C4-2B (cell line): ENCODE measurements at regions not wholly inside any gene's neighbourhood (a gene's known extent, or its start where the extent isn't known, plus 50 kb on each side); places are given as distances from the start of the nearest gene placed in this dataset.

ENCODE experiments used
- H3K27ac ChIP-seq: fragments of 450-650 bp; 2 replicates; pipeline ENCODE4 v1.5.1; 2017
- CTCF ChIP-seq: fragments of 450-650 bp; conservative IDR thresholded peaks from 2 replicates; pipeline ENCODE4 v1.5.1; 2017; ENCODE audit warnings: mild to moderate bottlenecking
- ZFX ChIP-seq: fragments of 450-650 bp; IDR thresholded peaks from 2 replicates; pipeline ENCODE4 v1.6.1; 2017

DNA sequence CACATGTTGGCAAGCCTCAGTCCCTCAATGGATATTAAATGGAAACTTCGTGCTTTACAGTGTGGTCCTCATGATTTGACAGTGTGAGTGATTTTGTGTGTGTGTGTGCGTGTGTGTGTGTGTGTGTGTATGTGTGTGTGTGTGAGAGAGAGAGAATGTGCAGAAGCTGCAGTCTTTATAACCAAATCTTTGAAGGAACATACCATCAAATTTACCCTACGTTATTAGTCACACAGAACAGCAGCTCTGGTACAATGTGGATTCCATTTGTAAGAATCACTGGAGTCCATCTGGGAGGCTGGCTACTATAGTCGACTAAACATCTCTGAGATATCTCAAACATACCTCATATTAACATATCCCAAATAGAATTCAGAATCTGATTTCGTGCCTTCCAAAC, 928.0 kb upstream of the POT1 start:
- no peak overlapping the region for H3K27ac ChIP-seq
- TF ChIP-seq CTCF (no peak), ZFX (no peak)

DNA sequence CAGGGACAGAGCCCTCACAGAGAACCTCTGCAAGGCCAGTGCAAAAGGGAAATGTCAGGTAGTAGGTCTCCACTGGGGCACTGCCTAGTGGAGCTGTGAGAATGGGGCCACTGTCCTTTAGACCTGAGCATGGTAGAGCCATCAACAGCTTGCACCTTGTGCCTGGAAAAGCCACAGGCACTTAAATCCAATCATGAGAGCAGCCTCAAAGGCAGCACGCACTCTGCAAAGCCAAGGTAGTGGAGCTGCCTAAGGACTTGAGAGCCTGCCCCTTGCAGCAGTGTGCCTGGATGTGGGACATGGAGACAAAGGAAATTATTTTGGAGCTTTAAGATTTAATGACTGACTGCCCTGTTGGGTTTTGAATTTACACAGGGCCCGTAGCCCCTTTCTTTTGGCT, 918.5 kb upstream of the POT1 start:
- no peak overlapping the region for H3K27ac ChIP-seq
- TF ChIP-seq ZFX: no peak
- TF ChIP-seq CTCF: no peak

DNA sequence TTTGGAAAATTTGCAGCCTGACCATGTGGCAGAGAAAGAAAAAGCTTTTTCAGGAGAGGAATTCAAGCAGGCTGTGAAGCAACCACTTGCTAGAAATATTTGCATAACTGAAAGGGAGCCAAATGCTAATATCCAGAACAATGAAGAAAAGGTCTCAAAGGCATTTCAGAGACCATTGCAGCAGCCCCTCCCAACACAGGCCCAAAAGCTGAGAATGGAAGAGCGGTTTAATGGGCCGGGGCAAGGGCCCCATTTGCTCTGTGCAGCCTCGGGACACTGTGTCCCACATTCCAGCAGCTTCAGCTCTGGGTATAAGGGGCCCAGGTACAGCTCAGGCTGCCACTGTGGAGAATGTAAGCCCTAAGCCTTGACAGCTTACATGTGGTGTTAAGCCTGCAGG, 918.1 kb upstream of the POT1 start:
- no peak overlapping the region for H3K27ac ChIP-seq
- TF ChIP-seq ZFX (no peak), CTCF (no peak)

DNA sequence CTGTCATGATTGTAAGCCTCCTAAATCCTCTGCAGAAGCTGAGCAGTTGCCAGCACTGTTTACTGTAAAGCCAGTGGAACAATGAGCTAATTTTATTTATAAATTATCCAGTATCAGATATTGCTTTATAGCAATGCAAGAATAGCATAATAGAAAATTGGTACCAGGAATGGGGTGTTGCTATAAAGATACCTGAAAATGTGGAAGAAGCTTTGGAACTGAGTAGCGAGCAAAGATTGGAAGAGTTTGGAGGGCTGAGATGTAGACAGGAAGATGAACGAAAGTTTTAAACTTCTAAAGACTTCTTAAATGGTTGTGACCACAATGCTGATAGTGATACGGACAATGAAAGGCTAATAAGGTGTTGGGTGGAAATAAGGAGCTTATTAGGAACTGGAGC, 917.4 kb upstream of the POT1 start:
- TF ChIP-seq ZFX (no peak), CTCF (no peak)
- H3K27ac ChIP-seq: no peak overlapping the region

DNA sequence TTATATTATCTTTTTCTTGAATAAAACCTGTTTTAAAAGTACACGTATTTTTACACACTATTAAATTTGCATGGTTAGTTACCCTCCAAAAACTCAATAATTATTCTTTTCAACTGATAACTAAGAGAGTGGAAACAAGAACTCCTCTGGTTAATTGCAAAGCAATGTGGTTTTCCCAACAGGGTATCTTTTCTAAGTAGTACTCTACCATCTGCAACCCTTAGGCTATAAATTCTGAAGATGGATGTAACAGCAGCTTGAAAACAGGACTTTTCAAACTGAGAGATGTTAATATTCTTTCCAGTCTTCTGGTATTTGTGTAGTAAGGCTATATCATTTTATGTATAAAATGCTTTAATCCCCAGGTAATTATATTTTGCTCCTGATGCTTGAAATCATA, 916.1 kb upstream of the POT1 start:
- H3K27ac ChIP-seq: no peak overlapping the region
- TF ChIP-seq CTCF: no peak
- TF ChIP-seq ZFX: no peak

- TF ChIP-seq ZFX: no peak
- no peak for TF ChIP-seq CTCF
- H3K27ac ChIP-seq: no peak overlapping the region; the same call in 1 of the 2 replicates
Observed at GRCh38 chr7:125834421-125834820, 904.8 kb upstream of the POT1 start.

- H3K27ac ChIP-seq: no peak overlapping the region; the same call in 1 of the 2 replicates
Observed at GRCh38 chr7:125833839-125834238, 904.2 kb upstream of the POT1 start.

More at GRCh38 chr7:125833839-125834238, 904.2 kb upstream of the POT1 start:
- TF ChIP-seq CTCF (no peak), ZFX (no peak)
